Smooth muscle cell (in vitro differentiated cells): ENCODE measurements at regions not wholly inside any gene's neighbourhood (a gene's known extent, or its start where the extent isn't known, plus 50 kb on each side); places are given as distances from the start of the nearest gene placed in this dataset.

Source experiments
- DNase-seq: peaks from one replicate; lab custom pipeline; 2025; ENCODE audit not compliant: unreplicated experiment; lab: John Stamatoyannopoulos, UW
- H2AFZ ChIP-seq: fragments of 200-600 bp; sonication (generic); 2 replicates; pipeline ENCODE4 v1.6.0; 2016; ENCODE audit warnings: antibody characterized with exemption, low read depth, mild to moderate bottlenecking
- H3F3A ChIP-seq: fragments of 200-600 bp; sonication (generic); 2 replicates; pipeline ENCODE4 v1.6.0; 2017; ENCODE audit warnings: antibody characterized with exemption, low read depth
- H3K27ac ChIP-seq: fragments of 200-600 bp; sonication (generic); 2 replicates; pipeline ENCODE4 v1.5.1; 2016; ENCODE audit warnings: low read depth, mild to moderate bottlenecking
- H3K27me3 ChIP-seq: fragments of 200-600 bp; sonication (generic); 2 replicates; pipeline ENCODE4 v1.6.1; 2016; ENCODE audit warnings: low read depth, mild to moderate bottlenecking
- H3K36me3 ChIP-seq: fragments of 200-600 bp; sonication (generic); 2 replicates; pipeline ENCODE4 v1.5.1; 2016; ENCODE audit warnings: low read depth
- H3K4me1 ChIP-seq: fragments of 200-600 bp; sonication (generic); 2 replicates; pipeline ENCODE4 v1.5.1; 2016; ENCODE audit warnings: low read depth
- H3K4me2 ChIP-seq: fragments of 200-600 bp; sonication (generic); 2 replicates; pipeline ENCODE4 v1.6.0; 2016; ENCODE audit warnings: mild to moderate bottlenecking
- H3K4me3 ChIP-seq: fragments of 200-600 bp; sonication (generic); 2 replicates; pipeline ENCODE4 v1.5.1; 2016; ENCODE audit warnings: mild to moderate bottlenecking
- H3K79me2 ChIP-seq: fragments of 200-600 bp; sonication (generic); 2 replicates; pipeline ENCODE4 v1.6.0; 2016; ENCODE audit warnings: low read depth, mild to moderate bottlenecking
- H3K9ac ChIP-seq: fragments of 200-600 bp; sonication (generic); 2 replicates; pipeline ENCODE4 v1.6.0; 2016; ENCODE audit warnings: low read depth
- H3K9me3 ChIP-seq: fragments of 200-600 bp; sonication (generic); replicated peaks from 2 replicates; pipeline ENCODE4 v1.5.1; 2016; ENCODE audit warnings: low read depth
- H4K20me1 ChIP-seq: fragments of 200-600 bp; sonication (generic); 2 replicates; pipeline ENCODE4 v1.6.0; 2016; ENCODE audit warnings: low read depth
- WGBS: methylation state at CpG from one replicate; pipeline ENCODE4 v1.1.7; 2016; ENCODE audit warnings: low lambda C conversion rate; 5-methylcytosine and 5-hydroxymethylcytosine counted together
- TF ChIP-seq, protein P1 (sequence below): fragments of 200-600 bp; sonication (generic); IDR thresholded peaks from 2 replicates; pipeline ENCODE4 v1.5.1; 2017; ENCODE audit warnings: borderline replicate concordance, mild to moderate bottlenecking, antibody characterized with exemption; ENCODE audit not compliant: insufficient read depth, poor library complexity, severe bottlenecking

DNA sequence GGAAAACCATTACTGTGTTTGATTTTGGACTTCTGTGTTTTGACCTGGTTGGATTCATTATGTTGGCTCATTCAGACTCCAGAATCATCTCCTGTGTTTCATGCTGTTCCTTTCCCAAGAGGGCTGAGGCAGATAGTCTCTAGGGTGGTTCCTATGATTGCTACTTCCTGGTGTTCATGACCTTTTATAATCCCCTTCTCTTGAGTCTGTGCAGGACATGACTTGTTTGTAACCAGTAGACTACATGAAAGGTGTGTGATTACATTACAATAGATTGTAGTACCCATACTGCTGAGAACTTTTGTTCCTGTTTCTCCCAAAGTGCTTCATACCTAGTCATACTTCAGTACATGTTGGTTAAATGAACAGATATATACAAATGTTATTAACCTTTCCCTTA lies 700.6 kb downstream of the METTL15 start:
- H3K9ac ChIP-seq, result no peak overlapping the region
- no peak overlapping the region for H3K4me3 ChIP-seq
- H3K27ac ChIP-seq, result no peak overlapping the region
- H4K20me1 ChIP-seq, result no peaks in the 10 kb centered on the region
- H3K79me2 ChIP-seq, result no peaks in the 10 kb centered on the region
- no peaks in the 10 kb centered on the region for H3K9me3 ChIP-seq
- no peaks in the 10 kb centered on the region for H3F3A ChIP-seq
- no peak overlapping the region for H3K4me2 ChIP-seq
- H3K36me3 ChIP-seq, result no peaks in the 10 kb centered on the region
- no peak for DNase-seq
- H2AFZ ChIP-seq, result no peak overlapping the region
- TF ChIP-seq, protein P1, sequence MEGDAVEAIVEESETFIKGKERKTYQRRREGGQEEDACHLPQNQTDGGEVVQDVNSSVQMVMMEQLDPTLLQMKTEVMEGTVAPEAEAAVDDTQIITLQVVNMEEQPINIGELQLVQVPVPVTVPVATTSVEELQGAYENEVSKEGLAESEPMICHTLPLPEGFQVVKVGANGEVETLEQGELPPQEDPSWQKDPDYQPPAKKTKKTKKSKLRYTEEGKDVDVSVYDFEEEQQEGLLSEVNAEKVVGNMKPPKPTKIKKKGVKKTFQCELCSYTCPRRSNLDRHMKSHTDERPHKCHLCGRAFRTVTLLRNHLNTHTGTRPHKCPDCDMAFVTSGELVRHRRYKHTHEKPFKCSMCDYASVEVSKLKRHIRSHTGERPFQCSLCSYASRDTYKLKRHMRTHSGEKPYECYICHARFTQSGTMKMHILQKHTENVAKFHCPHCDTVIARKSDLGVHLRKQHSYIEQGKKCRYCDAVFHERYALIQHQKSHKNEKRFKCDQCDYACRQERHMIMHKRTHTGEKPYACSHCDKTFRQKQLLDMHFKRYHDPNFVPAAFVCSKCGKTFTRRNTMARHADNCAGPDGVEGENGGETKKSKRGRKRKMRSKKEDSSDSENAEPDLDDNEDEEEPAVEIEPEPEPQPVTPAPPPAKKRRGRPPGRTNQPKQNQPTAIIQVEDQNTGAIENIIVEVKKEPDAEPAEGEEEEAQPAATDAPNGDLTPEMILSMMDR, result no peak
- H3K27me3 ChIP-seq, result no peaks in the 10 kb centered on the region
- H3K4me1 ChIP-seq, result no peaks in the 10 kb centered on the region

DNA sequence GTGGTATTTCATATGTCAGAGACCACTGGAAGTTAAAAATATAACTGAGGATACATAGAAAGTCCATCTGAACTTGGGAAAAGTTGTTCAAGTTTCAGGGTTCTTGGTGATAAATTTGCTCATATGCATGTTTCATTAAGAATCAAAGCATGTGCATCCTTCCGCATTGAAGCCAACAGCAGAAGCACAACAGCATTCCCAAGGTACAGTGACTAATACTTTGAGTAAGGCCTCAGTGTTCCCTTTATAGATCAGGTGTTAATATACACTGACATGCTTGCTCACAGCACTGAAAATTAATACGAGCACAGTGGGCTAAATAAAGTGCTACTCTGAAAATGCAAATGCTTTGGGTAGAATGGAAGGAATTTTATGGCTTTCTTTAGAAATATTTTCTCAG lies 691.1 kb downstream of the METTL15 start:
- Histone ChIP-seq H3K27ac (no peak overlapping the region), H2AFZ (no peak overlapping the region), H3K27me3 (no peaks in the 10 kb centered on the region), H3K4me3 (no peak overlapping the region), H3K4me1 (no peaks in the 10 kb centered on the region), H3K9ac (no peak overlapping the region), H3K79me2 (no peaks in the 10 kb centered on the region), H3K9me3 (no peaks in the 10 kb centered on the region), H3F3A (no peaks in the 10 kb centered on the region), H3K36me3 (no peaks in the 10 kb centered on the region), H3K4me2 (no peak overlapping the region), H4K20me1 (no peaks in the 10 kb centered on the region)
- 89% methylated on average over 2 of the region's 2 CpGs for WGBS
- DNase-seq, result no peak
- TF ChIP-seq, protein P1, result no peak

DNA sequence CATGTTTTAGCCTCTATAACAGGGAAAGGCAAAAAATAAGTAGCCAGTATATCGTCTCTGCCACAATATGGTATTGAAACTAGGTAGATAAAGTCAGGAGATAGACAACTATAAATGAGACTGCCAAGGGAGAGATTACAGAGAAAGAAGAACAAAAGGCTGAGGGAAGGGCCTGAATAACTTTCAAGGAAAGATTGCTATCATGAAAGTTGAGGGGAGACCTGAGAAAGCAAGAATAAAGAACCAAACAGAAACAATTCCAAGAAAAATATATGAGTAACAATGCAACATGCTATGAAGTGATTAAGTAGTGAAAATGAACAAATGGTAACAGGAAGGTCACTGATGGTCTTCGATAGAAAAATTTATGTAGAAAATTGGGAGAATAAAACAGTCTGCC lies 690.1 kb downstream of the METTL15 start:
- TF ChIP-seq, protein P1, result no peak
- 87% methylated on average over 2 of the region's 2 CpGs for WGBS
- Histone ChIP-seq H3F3A (no peaks in the 10 kb centered on the region), H3K27me3 (no peaks in the 10 kb centered on the region), H3K27ac (no peak overlapping the region), H3K9me3 (no peaks in the 10 kb centered on the region), H3K36me3 (no peaks in the 10 kb centered on the region), H3K79me2 (no peaks in the 10 kb centered on the region), H3K4me1 (no peaks in the 10 kb centered on the region), H3K4me2 (no peak overlapping the region), H2AFZ (no peak overlapping the region), H3K4me3 (no peak overlapping the region), H4K20me1 (no peaks in the 10 kb centered on the region), H3K9ac (no peak overlapping the region)
- DNase-seq, result no peak

DNA sequence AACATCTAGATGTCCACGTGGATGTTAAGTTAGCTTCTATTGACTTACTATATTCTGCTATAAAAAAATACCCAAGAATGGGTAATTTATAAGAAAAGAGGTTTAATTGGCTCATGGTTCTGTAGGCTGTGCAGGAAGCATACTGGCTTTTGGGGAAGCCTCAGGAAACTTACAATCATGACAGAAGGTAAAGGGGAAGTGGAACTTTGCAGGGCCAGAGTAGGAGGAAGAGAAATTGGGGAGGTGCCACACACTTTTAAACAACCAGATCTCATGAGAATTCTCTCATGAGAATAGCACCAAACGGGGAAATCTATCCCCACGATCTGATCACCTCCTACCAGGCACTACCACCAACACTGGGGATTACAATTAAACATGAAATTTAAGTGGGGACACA lies 689.3 kb downstream of the METTL15 start:
- H2AFZ ChIP-seq, result no peak overlapping the region
- no peak overlapping the region for H3K4me3 ChIP-seq
- TF ChIP-seq, protein P1, result no peak
- 91% methylated on average over 3 of the region's 3 CpGs for WGBS
- H3K79me2 ChIP-seq, result no peaks in the 10 kb centered on the region
- H3K36me3 ChIP-seq, result no peaks in the 10 kb centered on the region
- no peak for DNase-seq
- H3F3A ChIP-seq, result no peaks in the 10 kb centered on the region
- no peak overlapping the region for H3K4me2 ChIP-seq
- no peaks in the 10 kb centered on the region for H3K4me1 ChIP-seq
- H3K9ac ChIP-seq, result no peak overlapping the region
- no peaks in the 10 kb centered on the region for H3K27me3 ChIP-seq
- H4K20me1 ChIP-seq, result no peaks in the 10 kb centered on the region
- H3K27ac ChIP-seq, result no peak overlapping the region
- H3K9me3 ChIP-seq, result no peaks in the 10 kb centered on the region
